ENCODE measurements at regions not wholly inside any gene's neighbourhood (a gene's known extent, or its start where the extent isn't known, plus 50 kb on each side); places are given as distances from the start of the nearest gene placed in this dataset.

DNA sequence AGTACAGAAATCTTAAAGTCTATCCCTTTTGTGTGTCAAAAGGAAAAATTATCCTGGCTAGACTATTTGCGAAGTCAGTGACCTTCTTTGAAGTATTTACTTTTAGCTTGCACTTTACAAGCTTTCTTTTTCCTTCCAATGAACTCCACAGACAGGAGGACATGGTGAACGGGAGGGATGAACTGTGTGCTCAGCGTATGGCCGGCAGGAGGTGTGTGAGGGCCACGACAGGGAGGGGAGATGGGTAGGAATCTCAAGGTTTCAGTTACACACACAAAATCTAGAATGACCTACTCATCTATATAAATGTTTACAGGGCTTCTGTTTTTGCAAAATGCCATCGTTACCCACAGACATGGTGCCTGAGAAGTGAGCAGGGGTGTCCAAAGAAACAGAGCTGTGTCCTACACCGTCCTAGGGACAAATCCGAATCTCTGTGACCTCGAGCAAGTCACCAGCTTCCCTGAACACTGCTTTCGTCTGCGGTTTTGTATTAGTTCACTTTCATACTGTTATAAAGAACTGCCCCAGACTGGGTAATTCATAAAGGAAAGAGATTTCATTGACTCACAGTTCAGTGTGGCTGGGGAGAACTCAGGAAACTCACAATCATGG lies 537.2 kb downstream of the LIG4 start (continued):
- TF ChIP-seq, protein P1, sequence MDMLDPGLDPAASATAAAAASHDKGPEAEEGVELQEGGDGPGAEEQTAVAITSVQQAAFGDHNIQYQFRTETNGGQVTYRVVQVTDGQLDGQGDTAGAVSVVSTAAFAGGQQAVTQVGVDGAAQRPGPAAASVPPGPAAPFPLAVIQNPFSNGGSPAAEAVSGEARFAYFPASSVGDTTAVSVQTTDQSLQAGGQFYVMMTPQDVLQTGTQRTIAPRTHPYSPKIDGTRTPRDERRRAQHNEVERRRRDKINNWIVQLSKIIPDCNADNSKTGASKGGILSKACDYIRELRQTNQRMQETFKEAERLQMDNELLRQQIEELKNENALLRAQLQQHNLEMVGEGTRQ (IDR thresholded peaks at IDR 0.05; ENCODE audit: borderline replicate concordance, low read depth, low read length), result no peak

DNA sequence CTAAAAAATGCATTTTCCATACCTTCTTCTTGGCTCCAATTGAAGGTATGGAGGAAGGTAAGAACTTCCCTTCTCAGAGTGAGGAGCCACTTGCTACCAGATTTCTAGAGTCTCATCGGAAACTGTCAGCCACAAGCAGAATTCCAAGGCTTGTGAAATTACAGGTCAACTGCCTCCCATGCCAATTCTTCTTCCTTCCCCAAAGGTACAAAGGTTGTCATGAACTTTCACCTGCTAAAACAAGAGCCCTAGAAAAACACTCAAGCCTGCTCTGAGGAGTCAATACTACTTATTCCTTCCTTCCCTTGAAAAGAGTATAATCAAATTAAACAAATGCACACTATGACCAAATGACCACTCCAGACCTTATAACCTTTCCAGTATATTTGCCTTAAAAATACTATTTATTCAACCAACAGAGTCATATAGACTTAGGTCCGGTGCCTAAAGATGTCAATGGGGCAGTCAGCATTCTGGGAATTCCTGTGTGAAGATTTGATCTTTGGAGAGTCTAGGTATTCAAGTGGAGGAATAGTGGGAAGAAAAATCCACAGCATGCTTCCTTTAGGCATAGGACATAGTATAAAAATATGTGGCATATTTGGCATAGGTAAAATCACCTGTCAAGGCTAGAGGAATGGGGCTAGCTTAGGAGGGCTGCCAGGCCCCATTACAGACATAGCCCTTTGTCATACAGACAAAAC lies 539.3 kb downstream of the LIG4 start:
- CTCF ChIA-PET, result no interaction called here

More for the DNA sequence above, 539.3 kb downstream of the LIG4 start:
- Histone ChIP-seq H3F3A (replicated peaks; ENCODE audit: insufficient read depth) (no peaks in the 10 kb centered on the region), H3K9me2 (no peaks in the 10 kb centered on the region), H3K27me3 (ENCODE audit: insufficient read depth) (no peaks in the 10 kb centered on the region), H3K27ac (ENCODE audit: low read depth in 2 of 2, low read length in 1 of 2) (no peak overlapping the region), H3K4me3 (ENCODE audit: low read depth in 2 of 2, low read length in 1 of 2) (no peak overlapping the region), H3K4me2 (no peak overlapping the region), H4K20me1 (ENCODE audit: insufficient read depth) (no peaks in the 10 kb centered on the region), H3K9me3 (no peaks in the 10 kb centered on the region), H2AFZ (ENCODE audit: low read depth) (no peak overlapping the region), H3K79me2 (ENCODE audit: insufficient read depth) (peaks cover 13% of the 10 kb centered on the region), H3K9ac (no peak overlapping the region), H3K4me1 (ENCODE audit: control insufficient read depth in 1 of 2, insufficient read depth in 2 of 2, low read depth in 1 of 2, low read length in 1 of 2) (no peaks in the 10 kb centered on the region), H3K36me3 (replicated peaks in 1 of 2; ENCODE audit: control insufficient read depth in 1 of 2, insufficient read depth in 2 of 2, low read length in 1 of 2) (no peaks in the 10 kb centered on the region)
- 93% methylated on average over 1 of the region's 2 CpGs for WGBS (ENCODE audit: low lambda C conversion rate)
- no peak for TF ChIP-seq SMC3 (IDR thresholded peaks at IDR 0.05; ENCODE audit: low read depth, low read length)
- TF ChIP-seq, protein P2, sequence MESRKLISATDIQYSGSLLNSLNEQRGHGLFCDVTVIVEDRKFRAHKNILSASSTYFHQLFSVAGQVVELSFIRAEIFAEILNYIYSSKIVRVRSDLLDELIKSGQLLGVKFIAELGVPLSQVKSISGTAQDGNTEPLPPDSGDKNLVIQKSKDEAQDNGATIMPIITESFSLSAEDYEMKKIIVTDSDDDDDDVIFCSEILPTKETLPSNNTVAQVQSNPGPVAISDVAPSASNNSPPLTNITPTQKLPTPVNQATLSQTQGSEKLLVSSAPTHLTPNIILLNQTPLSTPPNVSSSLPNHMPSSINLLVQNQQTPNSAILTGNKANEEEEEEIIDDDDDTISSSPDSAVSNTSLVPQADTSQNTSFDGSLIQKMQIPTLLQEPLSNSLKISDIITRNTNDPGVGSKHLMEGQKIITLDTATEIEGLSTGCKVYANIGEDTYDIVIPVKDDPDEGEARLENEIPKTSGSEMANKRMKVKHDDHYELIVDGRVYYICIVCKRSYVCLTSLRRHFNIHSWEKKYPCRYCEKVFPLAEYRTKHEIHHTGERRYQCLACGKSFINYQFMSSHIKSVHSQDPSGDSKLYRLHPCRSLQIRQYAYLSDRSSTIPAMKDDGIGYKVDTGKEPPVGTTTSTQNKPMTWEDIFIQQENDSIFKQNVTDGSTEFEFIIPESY (IDR thresholded peaks at IDR 0.05; ENCODE audit: borderline replicate concordance, low read depth), result no peak
- TF ChIP-seq, protein P3, sequence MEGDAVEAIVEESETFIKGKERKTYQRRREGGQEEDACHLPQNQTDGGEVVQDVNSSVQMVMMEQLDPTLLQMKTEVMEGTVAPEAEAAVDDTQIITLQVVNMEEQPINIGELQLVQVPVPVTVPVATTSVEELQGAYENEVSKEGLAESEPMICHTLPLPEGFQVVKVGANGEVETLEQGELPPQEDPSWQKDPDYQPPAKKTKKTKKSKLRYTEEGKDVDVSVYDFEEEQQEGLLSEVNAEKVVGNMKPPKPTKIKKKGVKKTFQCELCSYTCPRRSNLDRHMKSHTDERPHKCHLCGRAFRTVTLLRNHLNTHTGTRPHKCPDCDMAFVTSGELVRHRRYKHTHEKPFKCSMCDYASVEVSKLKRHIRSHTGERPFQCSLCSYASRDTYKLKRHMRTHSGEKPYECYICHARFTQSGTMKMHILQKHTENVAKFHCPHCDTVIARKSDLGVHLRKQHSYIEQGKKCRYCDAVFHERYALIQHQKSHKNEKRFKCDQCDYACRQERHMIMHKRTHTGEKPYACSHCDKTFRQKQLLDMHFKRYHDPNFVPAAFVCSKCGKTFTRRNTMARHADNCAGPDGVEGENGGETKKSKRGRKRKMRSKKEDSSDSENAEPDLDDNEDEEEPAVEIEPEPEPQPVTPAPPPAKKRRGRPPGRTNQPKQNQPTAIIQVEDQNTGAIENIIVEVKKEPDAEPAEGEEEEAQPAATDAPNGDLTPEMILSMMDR (IDR thresholded peaks at IDR 0.05), result no peak
- POLR2A ChIA-PET, result no interaction called here
- DNase-seq, result no peak
